ENCODE measurements at regions not wholly inside any gene's neighbourhood (a gene's known extent, or its start where the extent isn't known, plus 50 kb on each side); places are given as distances from the start of the nearest gene placed in this dataset.
A peak's percentile ranks its signal among the peaks of the same experiment; 100 is the strongest.

DNA sequence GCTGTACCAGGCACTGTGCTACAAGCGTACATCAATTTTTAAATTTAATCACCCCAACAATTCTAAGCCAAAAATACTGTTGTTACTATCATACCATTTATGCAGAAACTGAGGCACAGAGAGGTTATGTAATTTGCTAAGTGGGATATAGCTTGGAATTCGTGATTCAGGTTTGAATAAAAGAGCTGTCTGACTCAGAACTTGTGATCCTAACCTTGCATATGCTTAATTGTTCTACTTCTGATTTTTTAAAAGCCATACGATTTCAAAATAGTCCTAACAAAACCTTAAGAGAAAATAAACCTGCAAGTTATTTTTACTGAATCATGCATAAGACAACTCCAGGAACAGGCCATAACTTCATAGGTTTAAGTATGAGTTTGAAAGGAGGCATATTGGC, 498.0 kb upstream of the CFAP20DC start:
- DNase-seq (ENCODE audit: low spot score) (no peak), FAIRE-seq (no peak)

DNA sequence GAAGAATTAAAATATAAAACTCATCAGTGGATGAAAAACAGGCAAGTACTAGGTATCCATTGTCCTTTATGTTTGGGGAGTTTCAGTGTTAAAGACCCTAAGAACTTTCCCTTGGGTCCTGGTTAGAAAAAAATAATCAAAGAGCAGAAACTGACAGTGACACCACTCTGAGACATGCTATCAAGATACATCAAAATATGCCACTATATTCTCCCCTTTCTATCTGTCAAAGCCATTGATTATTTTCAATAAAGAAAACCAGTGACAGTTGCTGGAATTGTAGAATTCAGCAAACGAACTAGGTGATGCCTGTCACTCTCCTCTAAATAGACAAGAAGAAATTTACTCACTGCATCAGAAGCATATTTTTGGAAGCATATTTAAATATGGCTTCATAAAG, 496.7 kb upstream of the CFAP20DC start:
- no peak for FAIRE-seq
- no peak for DNase-seq (ENCODE audit: low spot score)

DNA sequence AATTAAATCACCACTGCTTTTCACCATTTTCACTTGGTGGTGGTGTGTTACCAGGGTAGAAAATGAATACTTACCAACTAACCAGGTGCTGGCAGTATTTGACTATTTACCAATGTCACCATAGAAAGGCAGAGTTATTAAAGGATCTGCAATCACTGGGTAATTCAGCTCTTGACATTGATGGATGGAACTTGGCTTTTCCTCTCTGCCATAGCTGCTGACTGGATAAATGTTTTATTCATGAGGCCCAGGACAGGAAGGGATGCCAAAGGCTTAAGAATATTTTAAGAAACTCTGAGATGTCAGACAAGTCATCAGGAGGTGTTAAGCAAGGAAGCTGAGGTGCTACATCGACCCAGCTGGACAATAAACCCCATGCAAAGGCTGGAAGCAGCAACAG, 495.5 kb upstream of the CFAP20DC start:
- FAIRE-seq = no peak
- DNase-seq (ENCODE audit: low spot score) = no peak

DNA sequence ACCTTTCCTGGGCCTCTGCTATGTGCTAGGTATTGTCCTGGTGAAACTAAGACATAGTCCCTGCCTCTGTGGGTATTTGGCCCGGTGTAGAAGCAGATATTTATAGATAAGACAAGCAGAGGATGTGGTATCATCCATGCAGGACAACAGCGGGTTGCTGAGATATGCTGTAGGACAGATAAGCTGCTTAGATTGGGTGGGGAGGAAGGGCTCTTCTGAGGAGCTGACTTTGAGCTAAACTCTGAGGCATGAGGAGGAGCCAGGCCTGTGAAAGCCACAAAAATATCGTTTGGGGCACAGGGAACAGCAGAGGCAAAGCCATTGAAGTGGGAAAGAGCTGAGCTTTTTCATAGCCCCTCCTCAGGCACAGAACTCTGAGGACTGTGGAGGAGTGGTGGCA, 492.5 kb upstream of the CFAP20DC start:
- DNase-seq (ENCODE audit: low spot score) (no peak), FAIRE-seq (no peak)

DNA sequence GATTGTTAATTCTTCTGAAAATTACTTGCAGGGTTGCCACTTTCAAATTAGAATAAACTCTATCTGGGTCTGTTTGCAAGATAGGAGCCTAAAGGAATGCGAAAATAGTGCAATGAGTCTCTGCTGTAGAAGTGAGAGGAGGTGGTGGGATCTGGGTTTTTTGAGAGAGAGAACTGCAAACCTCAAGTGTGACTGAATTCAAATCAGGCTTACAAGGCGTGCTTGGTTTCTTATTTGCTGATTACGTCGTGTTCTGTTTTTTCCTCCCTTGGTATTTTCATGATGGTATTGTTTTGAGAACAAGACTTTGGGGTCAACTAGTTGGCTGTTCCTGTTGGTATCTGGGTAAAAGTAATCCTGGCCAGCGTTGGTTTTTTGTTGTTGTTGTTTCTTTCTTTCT, 490.9 kb upstream of the CFAP20DC start:
- DNase-seq (ENCODE audit: low spot score) (no peak), FAIRE-seq (no peak)

DNA sequence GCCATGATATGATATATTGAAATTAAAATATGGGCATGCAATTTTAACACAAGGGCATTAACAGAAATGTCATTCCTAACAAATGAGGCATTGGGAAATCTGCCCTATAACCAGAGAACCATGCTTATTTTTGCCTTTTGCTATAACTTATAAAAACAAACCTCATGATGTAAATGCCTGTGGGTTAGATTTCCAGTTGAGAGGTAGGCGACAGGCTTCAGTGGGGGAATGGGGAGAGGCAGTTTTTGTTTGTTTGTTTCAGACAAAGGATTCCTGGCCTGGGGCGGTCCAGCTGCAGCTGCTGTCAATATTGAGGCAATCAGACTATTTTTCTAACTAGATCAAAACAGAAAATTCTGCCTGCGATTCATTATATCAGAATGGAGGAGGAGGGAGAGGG, 490.4 kb upstream of the CFAP20DC start:
- DNase-seq (ENCODE audit: low spot score) = no peak
- FAIRE-seq = no peak

DNA sequence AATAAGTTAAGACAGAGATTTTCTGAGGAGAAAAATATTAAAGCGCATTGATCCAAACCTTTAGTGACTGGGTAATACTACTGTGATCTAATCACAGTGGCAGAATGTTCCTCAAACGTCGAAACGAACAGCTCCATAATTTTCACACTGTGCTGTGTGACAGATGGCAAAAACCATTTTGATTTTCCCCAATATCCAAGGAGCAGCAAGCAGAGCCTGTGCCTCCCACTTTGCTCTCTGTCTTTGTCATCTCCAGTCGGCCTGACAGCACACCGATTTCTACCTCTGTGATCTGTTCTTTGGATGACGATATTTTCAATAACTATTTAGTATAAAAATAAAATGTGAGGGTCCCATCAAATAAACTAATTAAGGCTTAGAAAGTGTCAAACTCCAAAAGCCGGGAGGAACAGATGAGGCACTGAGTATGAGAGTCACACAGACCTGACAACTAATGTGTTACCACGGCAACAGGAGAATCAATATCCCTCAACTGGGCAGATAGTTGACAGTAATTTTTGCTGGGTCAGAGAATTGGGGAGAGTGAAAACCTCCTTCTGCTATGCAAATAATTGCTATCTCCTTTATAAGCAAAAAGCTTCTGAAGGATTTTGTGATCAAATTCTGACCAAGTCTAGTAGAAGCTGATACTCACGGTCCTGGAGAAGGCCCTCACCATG, 489.1 kb upstream of the CFAP20DC start:
- no peak for FAIRE-seq

DNA sequence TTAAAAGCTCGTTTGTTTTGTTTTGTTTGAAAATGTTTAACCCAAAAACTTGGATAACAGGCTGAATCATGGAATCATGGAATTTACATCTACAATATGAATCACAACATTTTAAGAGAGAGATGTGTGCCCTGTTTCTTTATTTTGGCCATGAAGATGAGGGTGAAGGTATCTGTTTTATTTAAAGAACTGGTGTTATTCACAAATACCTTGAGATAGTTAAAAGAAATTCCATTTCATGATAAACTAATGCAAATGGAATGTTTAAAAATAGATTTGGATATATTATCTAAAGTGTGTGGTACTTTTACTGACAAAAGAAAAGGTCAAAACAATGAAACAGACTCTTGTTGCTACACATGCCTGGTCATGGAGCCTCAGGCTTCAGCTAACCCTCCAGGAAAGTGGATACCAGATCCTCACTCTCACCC, 486.0 kb upstream of the CFAP20DC start:
- FAIRE-seq (no peak), DNase-seq (ENCODE audit: low spot score) (peak; percentile 6)

More for the DNA sequence above, 489.1 kb upstream of the CFAP20DC start:
- DNase-seq (ENCODE audit: low spot score) = no peak

DNA sequence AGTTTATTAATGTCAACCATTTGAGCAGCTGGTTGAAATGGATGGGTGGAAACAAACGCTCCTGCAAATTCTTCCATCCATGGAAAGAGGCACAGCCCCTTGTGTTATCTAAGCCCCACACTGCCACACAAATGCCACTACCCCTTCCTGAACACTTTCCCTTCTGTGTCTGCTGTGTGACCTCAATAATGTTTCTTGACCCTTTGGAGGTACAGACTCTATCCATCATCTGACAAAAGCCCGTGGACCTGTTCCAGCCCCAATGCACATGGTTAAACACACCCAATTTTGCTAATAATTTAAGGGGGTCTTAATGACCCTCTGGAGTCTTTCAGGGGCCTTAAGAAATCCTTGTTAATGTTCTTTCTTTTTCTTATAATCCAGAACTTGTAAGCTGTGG, 482.2 kb upstream of the CFAP20DC start:
- DNase-seq (ENCODE audit: low spot score) (no peak), FAIRE-seq (no peak)

DNA sequence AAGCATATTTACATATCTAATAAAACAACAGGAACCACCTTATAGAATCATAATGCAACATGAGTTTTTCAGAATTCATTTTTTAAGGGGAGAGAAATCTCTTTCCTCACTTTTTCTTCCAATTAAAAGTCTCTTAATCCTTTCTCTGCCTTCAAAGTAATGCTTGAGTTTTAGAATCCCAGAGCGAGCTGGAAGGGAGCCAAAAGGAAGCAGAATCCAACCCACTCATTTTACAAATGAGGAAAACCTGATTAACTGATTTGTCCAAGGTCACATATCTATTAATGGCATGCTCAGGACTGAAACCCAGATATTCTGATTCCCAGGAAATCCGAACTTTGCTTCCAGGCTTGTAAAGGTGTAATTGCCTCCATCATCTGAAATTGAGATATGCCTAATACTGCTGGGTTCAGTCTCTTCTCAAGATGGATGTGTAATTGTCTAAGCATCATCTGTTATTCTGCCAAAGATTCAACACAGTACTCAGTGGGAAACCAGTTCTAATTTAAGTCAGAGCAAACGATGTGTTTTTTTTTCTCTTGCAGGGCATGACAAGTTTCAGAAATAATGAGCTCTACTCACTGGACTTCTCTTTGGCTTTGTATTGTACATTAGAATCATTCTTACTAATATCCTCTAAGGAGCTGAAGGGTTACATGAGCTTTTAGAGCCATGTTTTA, 481.4 kb upstream of the CFAP20DC start:
- DNase-seq (ENCODE audit: low spot score) = no peak
- FAIRE-seq = no peak

DNA sequence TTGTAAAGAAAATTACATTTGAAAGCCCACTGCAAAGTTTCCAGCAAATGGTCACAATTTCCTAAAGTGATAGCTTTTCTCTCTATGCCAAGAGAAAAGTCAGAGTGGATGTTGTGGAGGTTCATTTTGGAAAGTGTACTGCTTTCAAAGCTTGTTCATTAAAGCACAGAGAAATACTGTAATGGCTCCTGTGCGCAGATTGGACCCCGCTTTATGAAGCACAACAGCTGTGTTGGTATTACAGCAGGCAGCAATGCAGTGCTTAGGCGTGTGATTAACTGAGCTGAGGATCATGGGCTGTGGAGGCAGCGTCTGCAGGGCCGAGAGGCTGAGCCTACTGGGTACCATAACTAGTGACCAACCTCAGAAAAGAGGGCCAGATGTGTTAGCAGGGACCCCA, 478.4 kb upstream of the CFAP20DC start:
- DNase-seq (ENCODE audit: low spot score) (no peak), FAIRE-seq (no peak)

DNA sequence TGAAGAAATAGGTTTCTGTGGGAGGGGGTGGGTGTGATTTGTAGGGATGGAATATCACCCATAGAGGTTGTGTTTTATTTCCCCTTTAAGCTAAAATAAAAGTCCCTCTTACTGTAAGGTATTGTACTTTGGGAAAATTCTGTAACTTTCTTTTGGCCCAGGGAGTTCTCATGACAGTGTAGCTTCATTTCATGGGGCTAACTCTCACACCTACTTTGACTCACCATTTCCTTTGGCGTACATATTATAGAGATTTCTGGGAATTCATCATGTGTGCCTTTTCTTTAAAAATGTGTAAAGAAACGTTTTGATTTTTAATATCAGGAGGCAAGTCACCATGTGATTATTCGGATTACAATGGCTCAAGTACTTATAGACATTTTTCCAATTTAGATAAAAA, 477.7 kb upstream of the CFAP20DC start:
- DNase-seq (ENCODE audit: low spot score) = no peak
- no peak for FAIRE-seq

DNA sequence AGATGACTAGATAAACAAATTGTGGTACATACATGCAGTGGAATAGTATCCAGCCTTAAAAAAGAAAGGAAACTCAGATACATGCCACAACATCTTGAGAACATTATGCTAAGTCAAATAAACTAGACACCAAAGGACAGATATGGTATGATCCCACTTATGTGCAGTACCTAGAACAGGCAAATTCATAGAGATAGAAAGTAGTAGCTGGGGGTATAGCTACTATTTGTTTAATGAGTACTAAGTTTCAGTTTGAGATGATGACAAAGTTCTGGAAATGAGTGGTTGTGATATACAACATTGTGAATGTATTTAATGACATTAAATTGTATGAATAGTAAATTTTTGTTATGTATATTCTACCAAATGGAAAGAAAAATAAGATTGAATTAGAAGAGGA, 477.2 kb upstream of the CFAP20DC start:
- FAIRE-seq (no peak), DNase-seq (ENCODE audit: low spot score) (no peak)

DNA sequence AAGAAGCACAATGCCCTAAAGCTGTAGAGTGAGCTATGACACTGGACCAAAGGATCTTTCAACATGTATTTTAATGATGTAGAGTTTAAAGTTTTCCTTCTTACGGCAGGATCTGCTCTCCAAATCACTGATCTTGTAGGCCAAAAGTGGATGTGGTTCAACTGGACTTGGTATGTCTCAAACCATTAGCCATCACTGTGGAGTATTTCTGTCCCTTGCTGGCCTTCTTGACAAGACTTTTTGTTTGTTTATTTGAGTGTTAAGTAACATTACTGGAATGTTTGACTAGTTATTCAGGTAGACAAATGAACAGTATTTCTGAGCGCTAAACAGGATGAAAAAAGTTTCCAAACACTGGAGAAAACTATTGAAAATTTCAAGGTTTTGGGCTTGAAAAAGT, 472.7 kb upstream of the CFAP20DC start:
- DNase-seq (ENCODE audit: low spot score) (no peak), FAIRE-seq (no peak)

DNA sequence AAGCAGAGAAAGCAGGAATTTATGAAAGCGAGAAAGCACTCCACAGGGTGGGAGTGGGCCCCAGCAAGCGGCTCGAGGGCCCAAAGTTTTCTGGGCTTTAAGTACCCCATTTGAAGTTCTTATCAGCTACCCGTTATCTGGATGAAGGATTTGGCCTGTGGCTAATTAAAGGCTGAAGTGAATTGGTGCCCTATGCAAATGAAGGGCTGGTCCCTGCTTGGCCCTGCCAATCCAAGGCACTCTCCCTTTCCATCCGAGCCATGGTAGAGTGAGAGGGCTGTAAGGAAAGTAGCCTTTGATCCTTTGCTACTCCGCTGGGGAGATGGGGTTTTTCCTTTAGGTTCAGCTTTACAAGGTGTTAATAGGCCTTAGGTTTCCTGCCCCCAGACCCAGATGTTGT, 469.3 kb upstream of the CFAP20DC start:
- FAIRE-seq (no peak), DNase-seq (ENCODE audit: low spot score) (no peak)

DNA sequence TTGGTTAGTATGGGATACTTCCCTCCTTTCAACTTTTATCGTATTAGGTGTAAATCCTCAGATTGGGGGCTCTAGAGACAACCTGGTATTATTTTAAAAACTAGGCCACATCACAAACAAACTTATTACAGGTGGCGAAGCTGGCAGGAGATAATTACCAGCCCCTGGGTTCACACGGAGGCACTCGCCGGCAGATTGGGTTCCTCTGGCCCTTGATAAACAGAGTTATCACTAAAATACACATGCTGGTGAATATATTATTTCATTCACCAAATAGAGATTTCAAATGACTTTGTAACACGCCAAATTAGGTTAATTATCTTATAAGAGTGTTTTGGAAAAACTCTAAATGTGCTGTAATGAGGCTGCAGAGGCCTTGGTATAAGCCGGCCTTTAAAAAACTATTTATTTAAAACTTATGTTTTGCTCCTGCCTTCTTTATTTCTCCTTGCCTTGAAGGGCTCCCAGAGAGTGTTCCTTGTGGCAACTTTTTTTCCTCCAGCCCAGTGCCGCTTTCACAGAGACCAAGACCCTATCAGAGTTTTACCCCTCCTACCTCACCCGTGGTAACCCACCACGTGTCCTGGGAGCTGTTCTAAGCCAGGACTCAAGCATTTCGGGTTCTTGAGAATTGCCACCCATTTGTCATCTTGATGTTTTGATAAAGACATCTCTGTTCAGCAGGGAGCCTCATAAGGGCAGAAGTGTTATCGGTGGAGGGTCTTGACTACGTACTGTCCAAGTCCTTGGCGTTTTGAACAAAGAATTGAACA, 468.6 kb upstream of the CFAP20DC start:
- DNase-seq (ENCODE audit: low spot score) (no peak), FAIRE-seq (no peak)

DNA sequence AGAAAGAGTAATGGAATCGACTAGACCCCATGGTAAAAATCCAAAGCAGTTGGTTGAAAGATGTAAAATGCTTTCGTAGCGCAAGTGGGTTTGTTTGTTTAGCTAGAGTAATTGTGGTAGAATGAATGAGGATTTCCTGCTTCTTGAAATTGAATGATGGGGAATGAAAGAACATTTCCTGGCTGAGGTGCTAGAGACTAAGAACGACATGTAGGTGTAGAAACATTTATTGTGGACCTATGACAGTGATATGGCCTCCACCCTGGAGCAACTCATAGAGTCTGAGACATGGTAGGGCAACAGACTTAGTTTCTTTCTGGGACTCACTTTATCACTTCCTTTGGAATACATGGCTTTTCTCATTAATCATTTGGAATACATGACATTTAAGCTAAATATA, 467.6 kb upstream of the CFAP20DC start:
- DNase-seq (ENCODE audit: low spot score) (no peak), FAIRE-seq (no peak)

DNA sequence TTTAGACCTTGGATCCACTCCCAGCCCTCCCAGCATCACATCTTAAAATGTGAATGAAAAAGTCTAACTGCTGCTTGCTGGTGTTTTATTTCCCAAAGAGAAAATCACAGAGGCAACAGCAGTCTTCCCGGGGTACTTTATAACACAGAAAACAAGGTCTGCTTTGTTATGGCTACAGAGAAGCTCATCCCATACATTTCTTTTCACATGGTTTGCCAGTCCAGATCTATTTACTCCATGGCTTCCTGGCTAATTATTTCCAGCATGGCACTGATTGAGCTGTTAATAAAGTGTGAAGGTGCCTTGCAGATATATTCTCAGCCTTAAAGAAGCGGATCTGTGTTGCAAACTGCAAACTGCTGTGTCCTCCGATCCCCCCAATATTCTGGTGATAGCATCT, 466.1 kb upstream of the CFAP20DC start:
- FAIRE-seq (no peak), DNase-seq (ENCODE audit: low spot score) (no peak)

DNA sequence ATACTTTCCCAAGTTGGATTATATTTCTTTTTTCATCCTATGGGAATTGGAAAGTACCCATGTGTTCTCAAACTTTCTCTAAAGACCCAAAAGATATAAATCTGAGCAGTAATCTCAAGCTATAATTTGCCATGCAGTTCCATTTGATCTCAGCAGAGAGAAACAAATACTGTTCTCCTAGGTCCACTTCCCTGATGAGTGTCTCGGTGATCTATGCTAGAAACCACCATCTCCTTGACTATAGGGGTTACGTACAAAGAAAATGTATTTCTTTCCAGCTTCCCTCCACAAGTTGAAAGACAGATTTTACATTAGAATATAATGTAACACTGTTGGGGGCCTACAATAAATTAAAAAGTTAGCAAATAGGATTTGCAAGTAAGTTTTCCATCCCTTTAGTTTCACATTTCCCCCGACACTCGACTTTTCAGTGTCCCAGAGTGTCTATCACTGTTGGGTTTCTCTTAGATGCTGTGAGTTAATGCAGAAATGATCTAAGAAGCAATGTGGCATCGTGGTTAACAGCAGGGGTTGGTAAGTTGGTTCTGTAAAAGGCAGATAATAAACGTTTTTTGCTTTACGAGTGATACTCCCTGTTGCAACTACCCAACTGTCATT, 465.1 kb upstream of the CFAP20DC start:
- no peak for DNase-seq (ENCODE audit: low spot score)
- no peak for FAIRE-seq

DNA sequence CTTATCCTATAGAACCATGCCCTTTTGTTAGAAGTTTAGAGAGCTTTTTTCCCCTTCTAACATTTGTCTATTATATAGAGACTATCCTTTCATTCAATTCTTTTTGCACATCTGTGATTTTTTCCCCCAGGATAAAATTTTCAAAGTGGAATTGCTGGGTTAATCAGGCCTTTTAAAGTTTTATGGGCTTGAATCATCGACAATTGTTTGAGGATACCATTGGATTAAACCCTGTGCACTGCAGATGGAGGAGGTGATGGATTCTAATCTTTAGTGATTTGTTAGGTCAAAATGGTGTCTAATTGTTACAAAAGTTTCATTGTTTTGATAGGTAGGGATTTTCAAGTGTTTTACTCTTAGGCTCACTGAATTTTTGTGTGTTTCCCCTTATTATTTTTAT, 463.7 kb upstream of the CFAP20DC start:
- no peak for FAIRE-seq

DNA sequence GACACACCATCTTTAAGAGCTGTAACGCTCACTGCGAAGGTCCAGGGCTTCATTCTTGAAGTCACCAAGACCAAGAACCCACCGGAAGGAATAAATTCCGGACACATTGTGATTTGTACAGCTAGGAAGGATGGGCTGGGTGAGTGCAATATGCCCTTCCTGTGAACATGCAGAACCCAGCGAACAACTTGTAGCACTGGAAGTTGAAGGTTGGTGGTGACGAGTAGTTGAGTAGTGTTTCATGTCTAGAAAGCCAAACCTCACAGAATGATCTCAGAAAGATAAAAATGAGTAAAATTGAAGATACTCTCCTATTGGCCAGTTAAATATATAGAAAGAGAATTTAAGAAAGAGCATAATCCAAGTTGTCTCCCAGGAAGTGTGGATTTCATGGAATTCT, 462.2 kb upstream of the CFAP20DC start:
- FAIRE-seq = no peak

More for the DNA sequence above, 463.7 kb upstream of the CFAP20DC start:
- DNase-seq (ENCODE audit: low spot score) = no peak

DNA sequence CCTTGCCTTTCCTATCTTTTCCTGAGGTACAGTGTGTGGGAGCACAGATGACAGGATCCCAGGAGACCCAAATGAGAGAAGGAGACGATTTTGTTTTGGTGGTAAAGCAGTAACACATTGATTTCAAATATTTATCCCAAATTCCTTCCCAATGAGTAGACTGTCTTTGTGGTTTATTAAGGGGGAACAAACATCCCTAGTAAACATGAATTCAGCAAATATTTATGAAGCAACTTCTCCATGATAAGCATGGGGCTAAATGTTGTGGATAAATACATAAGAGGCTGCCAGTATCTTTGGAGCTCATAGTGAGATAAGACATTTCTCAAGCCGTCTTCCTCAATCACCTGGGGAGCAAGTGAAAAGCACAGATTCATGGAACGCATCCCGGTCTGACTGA, 460.8 kb upstream of the CFAP20DC start:
- DNase-seq (ENCODE audit: low spot score) = no peak
- FAIRE-seq = no peak

More for the DNA sequence above, 462.2 kb upstream of the CFAP20DC start:
- no peak for DNase-seq (ENCODE audit: low spot score)

All from RCC 7860 (cell line).